Left ventricle myocardium inferior (tissue), 1 donor: ENCODE measurements at regions not wholly inside any gene's neighbourhood (a gene's known extent, or its start where the extent isn't known, plus 50 kb on each side); places are given as distances from the start of the nearest gene placed in this dataset.

Experiments
- DNase-seq: peaks from one replicate; pipeline ENCODE4 v3.0.0-alpha.2; 2020
- H3K27ac ChIP-seq: fragments of 200-600 bp; replicated peaks from 2 replicates; pipeline ENCODE4 v1.8.0; 2021
- H3K27me3 ChIP-seq: fragments of 200-600 bp; 2 replicates; pipeline ENCODE4 v1.8.0; 2021; ENCODE audit warnings: low read depth
- H3K36me3 ChIP-seq: fragments of 200-600 bp; 2 replicates; pipeline ENCODE4 v1.8.0; 2021
- H3K4me1 ChIP-seq: fragments of 200-600 bp; 2 replicates; pipeline ENCODE4 v1.8.0; 2021
- H3K4me3 ChIP-seq: fragments of 200-600 bp; 2 replicates; pipeline ENCODE4 v1.8.0; 2021; ENCODE audit warnings: mild to moderate bottlenecking, moderate library complexity
- H3K9me3 ChIP-seq: fragments of 200-600 bp; replicated peaks from 2 replicates; pipeline ENCODE4 v1.8.0; 2021
- CTCF ChIP-seq: fragments of 200-600 bp; IDR thresholded peaks from 2 replicates; pipeline ENCODE4 v1.8.0; 2021; ENCODE audit warnings: antibody characterized with exemption, mild to moderate bottlenecking, borderline replicate concordance
- intact Hi-C: fragments of 100-400 bp; cut with micrococcal nuclease; formaldehyde crosslinking; loops from one replicate; pipeline ENCODE4 v1.11.0; 2022
- donor health status: DM: no; HTN: yes; CAD: no; lungs with severe emphysema.

- H3K4me1 ChIP-seq = no peaks in the 10 kb centered on the region
- H3K9me3 ChIP-seq = no peaks in the 10 kb centered on the region
- DNase-seq = no peak
- no peak overlapping the region for H3K4me3 ChIP-seq
- intact Hi-C loops = no loop called here
- no peaks in the 10 kb centered on the region for H3K36me3 ChIP-seq
- no peak for TF ChIP-seq CTCF
- no peak overlapping the region for H3K27ac ChIP-seq
- no peaks in the 10 kb centered on the region for H3K27me3 ChIP-seq
Observed at GRCh38 chr4:180932370-180933001, 1310.7 kb upstream of the TENM3 start.

- DNase-seq = no peak
- H3K9me3 ChIP-seq = no peaks in the 10 kb centered on the region
- H3K27me3 ChIP-seq = no peaks in the 10 kb centered on the region
- no peaks in the 10 kb centered on the region for H3K36me3 ChIP-seq
- H3K4me3 ChIP-seq = no peak overlapping the region
- TF ChIP-seq CTCF = no peak
- intact Hi-C loops = no loop called here
- no peaks in the 10 kb centered on the region for H3K4me1 ChIP-seq
- H3K27ac ChIP-seq = no peak overlapping the region
Observed at GRCh38 chr4:180937083-180937482, 1306.1 kb upstream of the TENM3 start.

- H3K9me3 ChIP-seq = no peaks in the 10 kb centered on the region
- TF ChIP-seq CTCF = no peak
Observed at GRCh38 chr4:180940680-180941079, 1302.5 kb upstream of the TENM3 start.

GRCh38 chr4:180942367-180942916 lies 1300.8 kb upstream of the TENM3 start:
- intact Hi-C loops = no loop called here
- H3K4me1 ChIP-seq = no peaks in the 10 kb centered on the region
- TF ChIP-seq CTCF = no peak
- H3K36me3 ChIP-seq = no peaks in the 10 kb centered on the region
- no peak overlapping the region for H3K27ac ChIP-seq
- no peaks in the 10 kb centered on the region for H3K9me3 ChIP-seq
- DNase-seq = no peak
- H3K27me3 ChIP-seq = no peaks in the 10 kb centered on the region
- H3K4me3 ChIP-seq = no peak overlapping the region

More at GRCh38 chr4:180940680-180941079, 1302.5 kb upstream of the TENM3 start:
- intact Hi-C loops = no loop called here
- DNase-seq = no peak
- Histone ChIP-seq H3K4me3 (no peak overlapping the region), H3K4me1 (no peaks in the 10 kb centered on the region), H3K36me3 (no peaks in the 10 kb centered on the region), H3K27ac (no peak overlapping the region), H3K27me3 (no peaks in the 10 kb centered on the region)

- H3K4me3 ChIP-seq = no peak overlapping the region
- no peak overlapping the region for H3K27ac ChIP-seq
- no peaks in the 10 kb centered on the region for H3K9me3 ChIP-seq
- no peak for DNase-seq
- no peak for TF ChIP-seq CTCF
- no peaks in the 10 kb centered on the region for H3K36me3 ChIP-seq
- no peaks in the 10 kb centered on the region for H3K4me1 ChIP-seq
- intact Hi-C loops = no loop called here
- no peaks in the 10 kb centered on the region for H3K27me3 ChIP-seq
Observed at GRCh38 chr4:180946188-180946587, 1297.0 kb upstream of the TENM3 start.
